ENCODE measurements at regions not wholly inside any gene's neighbourhood (a gene's known extent, or its start where the extent isn't known, plus 50 kb on each side); places are given as distances from the start of the nearest gene placed in this dataset.
"Not testable (repeated sequence)": the region's sequence is repeated elsewhere in the genome, so short reads cannot be mapped to it uniquely, and the experiment has no call there.

DNA sequence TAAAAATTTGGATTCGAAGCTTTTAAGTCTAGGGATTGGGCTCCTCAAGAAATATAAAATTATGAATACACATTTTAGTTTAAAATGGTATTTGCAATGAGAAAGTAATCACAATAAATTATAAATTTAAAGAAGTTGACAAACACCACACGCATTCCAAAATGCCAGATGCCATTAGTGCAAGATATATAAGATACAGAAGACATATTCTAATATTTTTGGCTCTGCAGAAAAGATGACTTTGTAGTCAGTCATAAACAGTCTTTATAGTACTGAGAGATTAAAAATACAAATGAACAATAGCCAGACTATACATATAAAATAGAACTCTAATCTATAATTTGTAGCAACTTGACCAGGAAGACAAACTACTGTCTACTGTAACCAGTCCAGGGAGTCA lies 309.0 kb upstream of the PABPC4L start:
- H3K27me3 ChIP-seq = no peaks in the 10 kb centered on the region
- H3K27ac ChIP-seq = no peak overlapping the region
- no peak overlapping the region for H3K4me3 ChIP-seq
- intact Hi-C loops (cut with DNase I) = no loop called here
- H3K36me3 ChIP-seq = no peaks in the 10 kb centered on the region
- no peak for DNase-seq
- H3K9me3 ChIP-seq = no peaks in the 10 kb centered on the region
- peaks cover 0 to 5% (median 3%) of the 10 kb centered on the region in 4 donors for H3K4me1 ChIP-seq
- TF ChIP-seq POLR2AphosphoS5 (IDR thresholded peaks at IDR 0.05) (no peak), POLR2A (IDR thresholded peaks at IDR 0.05) (no peak), EP300 (IDR thresholded peaks at IDR 0.05) (no peak)
- TF ChIP-seq, protein P1, sequence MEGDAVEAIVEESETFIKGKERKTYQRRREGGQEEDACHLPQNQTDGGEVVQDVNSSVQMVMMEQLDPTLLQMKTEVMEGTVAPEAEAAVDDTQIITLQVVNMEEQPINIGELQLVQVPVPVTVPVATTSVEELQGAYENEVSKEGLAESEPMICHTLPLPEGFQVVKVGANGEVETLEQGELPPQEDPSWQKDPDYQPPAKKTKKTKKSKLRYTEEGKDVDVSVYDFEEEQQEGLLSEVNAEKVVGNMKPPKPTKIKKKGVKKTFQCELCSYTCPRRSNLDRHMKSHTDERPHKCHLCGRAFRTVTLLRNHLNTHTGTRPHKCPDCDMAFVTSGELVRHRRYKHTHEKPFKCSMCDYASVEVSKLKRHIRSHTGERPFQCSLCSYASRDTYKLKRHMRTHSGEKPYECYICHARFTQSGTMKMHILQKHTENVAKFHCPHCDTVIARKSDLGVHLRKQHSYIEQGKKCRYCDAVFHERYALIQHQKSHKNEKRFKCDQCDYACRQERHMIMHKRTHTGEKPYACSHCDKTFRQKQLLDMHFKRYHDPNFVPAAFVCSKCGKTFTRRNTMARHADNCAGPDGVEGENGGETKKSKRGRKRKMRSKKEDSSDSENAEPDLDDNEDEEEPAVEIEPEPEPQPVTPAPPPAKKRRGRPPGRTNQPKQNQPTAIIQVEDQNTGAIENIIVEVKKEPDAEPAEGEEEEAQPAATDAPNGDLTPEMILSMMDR (IDR thresholded peaks at IDR 0.05) = no peak
- 68 to 84% methylated on average over 2 of the region's 2 CpGs for WGBS, 2 donors

- peak overlapping the region in 3 of 4 donors; percentile 22 to 55 (median 32) for H3K27ac ChIP-seq
- WGBS, 2 donors = 69 to 72% methylated on average over 1 of the region's 1 CpG
Observed at GRCh38 chr4:134505511-134505910, 303.9 kb upstream of the PABPC4L start.

DNA sequence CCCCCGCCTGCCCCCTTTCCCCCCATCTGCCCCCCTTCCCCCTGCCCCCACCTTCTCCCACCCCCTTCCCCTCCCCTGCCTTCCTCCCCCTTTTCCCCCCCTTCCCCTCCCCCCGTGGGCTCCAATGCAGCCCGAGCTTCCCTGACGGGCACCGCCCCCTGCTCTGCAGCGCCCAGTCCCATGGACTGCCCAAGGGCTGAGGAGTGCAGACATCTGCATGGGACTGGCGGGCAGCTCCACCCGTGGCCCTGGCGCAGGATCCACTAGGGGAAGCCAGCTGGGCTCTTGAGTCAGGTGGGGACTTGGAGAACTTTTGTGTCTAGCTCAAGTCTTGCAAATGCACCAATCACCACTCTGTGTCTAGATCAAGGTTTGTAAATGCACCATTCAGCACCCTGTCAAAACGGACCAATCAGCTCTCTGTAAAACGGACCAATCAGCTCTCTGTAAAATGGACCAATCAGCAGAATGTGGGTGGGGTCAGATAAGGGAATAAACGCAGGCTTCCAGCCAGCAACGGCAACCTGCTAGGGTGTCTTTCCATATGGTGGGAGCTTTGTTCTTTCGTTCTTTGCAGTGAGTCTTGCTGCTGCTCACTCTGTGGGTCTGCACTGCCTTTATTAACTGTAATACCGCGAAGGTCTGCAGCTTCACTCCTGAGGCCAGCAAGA lies 300.5 kb upstream of the PABPC4L start:
- TF ChIP-seq POLR2A (IDR thresholded peaks at IDR 0.05) (no peak), POLR2AphosphoS5 (IDR thresholded peaks at IDR 0.05) (no peak), EP300 (IDR thresholded peaks at IDR 0.05) (no peak)
- TF ChIP-seq, protein P1 (IDR thresholded peaks at IDR 0.05) = no peak
- H3K27ac ChIP-seq = no peak overlapping the region
- H3K27me3 ChIP-seq = no peaks in the 10 kb centered on the region
- H3K4me3 ChIP-seq = no peak overlapping the region
- H3K9me3 ChIP-seq = no peaks in the 10 kb centered on the region
- 84 to 88% methylated on average over 15 of the region's 16 CpGs for WGBS, 2 donors
- H3K36me3 ChIP-seq = no peaks in the 10 kb centered on the region
- no peak for DNase-seq
- intact Hi-C loops (cut with DNase I) = no loop called here
- H3K4me1 ChIP-seq = peaks cover 0 to 25% (median 8%) of the 10 kb centered on the region in 4 donors

More at GRCh38 chr4:134505511-134505910, 303.9 kb upstream of the PABPC4L start:
- Histone ChIP-seq H3K4me3 (no peak overlapping the region), H3K9me3 (no peaks in the 10 kb centered on the region), H3K27me3 (no peaks in the 10 kb centered on the region), H3K36me3 (no peaks in the 10 kb centered on the region), H3K4me1 (peaks cover 0 to 16% (median 6%) of the 10 kb centered on the region in 4 donors)
- intact Hi-C loops (cut with DNase I) = loop anchor here (5.0 kb wide), 1 partner anchor 37 kb away; no protein-coding TSS in a partner anchor
- TF ChIP-seq, protein P1 (IDR thresholded peaks at IDR 0.05) = no peak
- no peak for TF ChIP-seq POLR2A (IDR thresholded peaks at IDR 0.05)
- TF ChIP-seq POLR2AphosphoS5 (IDR thresholded peaks at IDR 0.05) = peak; percentile 77 to 95 (median 88)
- peak in 3 of 4 donors; percentile 45 to 84 (median 60) for TF ChIP-seq EP300 (IDR thresholded peaks at IDR 0.05)
- no peak for DNase-seq

- intact Hi-C loops (cut with DNase I); DNase-seq; H3K36me3 ChIP-seq; H3K27me3 ChIP-seq; H3K4me3 ChIP-seq; H3K9me3 ChIP-seq; H3K27ac ChIP-seq: not testable (repeated sequence)
- 88 to 92% methylated on average over 11 of the region's 11 CpGs for WGBS, 2 donors
- peaks cover 0 to 25% (median 8%) of the 10 kb centered on the region in 4 donors for H3K4me1 ChIP-seq
Observed at GRCh38 chr4:134501488-134501887, 299.9 kb upstream of the PABPC4L start.

GRCh38 chr4:134499074-134499473 lies 297.5 kb upstream of the PABPC4L start:
- peaks cover 0 to 9% (median 2%) of the 10 kb centered on the region in 4 donors for H3K4me1 ChIP-seq
- WGBS, 2 donors = 24 to 61% methylated on average over 1 of the region's 1 CpG
- TF ChIP-seq EP300 (IDR thresholded peaks at IDR 0.05) = no peak
- peak in 1 of 4 donors; percentile 69 for TF ChIP-seq POLR2AphosphoS5 (IDR thresholded peaks at IDR 0.05)
- TF ChIP-seq, protein P1 (IDR thresholded peaks at IDR 0.05) = no peak
- H3K36me3 ChIP-seq = no peaks in the 10 kb centered on the region
- no peaks in the 10 kb centered on the region for H3K27me3 ChIP-seq
- intact Hi-C loops (cut with DNase I) = no loop called here
- no peak overlapping the region for H3K27ac ChIP-seq
- no peak for DNase-seq
- no peak overlapping the region for H3K4me3 ChIP-seq
- H3K9me3 ChIP-seq = peaks cover 0 to 2% (median 0%) of the 10 kb centered on the region in 4 donors
